IMR-90 (cell line): ENCODE measurements at regions not wholly inside any gene's neighbourhood (a gene's known extent, or its start where the extent isn't known, plus 50 kb on each side); places are given as distances from the start of the nearest gene placed in this dataset.

Experiments used
- BHLHE40 ChIP-seq: fragments of 150-350 bp; IDR thresholded peaks from 2 replicates; pipeline ENCODE4 v1.6.1; 2016; ENCODE audit warnings: mild to moderate bottlenecking, low read depth, low read length
- MXI1 ChIP-seq: IDR thresholded peaks from 2 replicates; pipeline ENCODE4 v1.6.1; 2012; ENCODE audit warnings: low read depth, mild to moderate bottlenecking, low read length, moderate library complexity, borderline replicate concordance
- NFE2L2 ChIP-seq: fragments of 150-350 bp; IDR thresholded peaks from 2 replicates; pipeline ENCODE4 v1.6.1; 2016; ENCODE audit warnings: low read depth, mild to moderate bottlenecking, low read length
- POLR2A ChIP-seq: IDR thresholded peaks from 2 replicates; pipeline ENCODE4 v1.6.1; 2012; ENCODE audit warnings: mild to moderate bottlenecking, low read depth, low read length
- RAD21 ChIP-seq: IDR thresholded peaks from 2 replicates; pipeline ENCODE4 v1.6.1; 2012; ENCODE audit warnings: low read length, improper control_type of control experiment
- SMC3 ChIP-seq: fragments of 150-350 bp; IDR thresholded peaks from 2 replicates; pipeline ENCODE4 v1.6.1; 2016; ENCODE audit warnings: low read depth, mild to moderate bottlenecking, antibody characterized with exemption, low read length, moderate library complexity
- USF2 ChIP-seq: fragments of 150-350 bp; IDR thresholded peaks from 2 replicates; pipeline ENCODE4 v1.6.1; 2017; ENCODE audit warnings: mild to moderate bottlenecking, antibody characterized with exemption, low read length, low read depth
- TF ChIP-seq, protein P1 (sequence below): conservative IDR thresholded peaks from 2 replicates; pipeline ENCODE4 v1.5.1; 2012; ENCODE audit warnings: mild to moderate bottlenecking, low read depth, low read length, improper control_type of control experiment

GRCh38 chr3:5295191-5295690 is 107.7 kb downstream of the EDEM1 start:
- TF ChIP-seq, protein P1, sequence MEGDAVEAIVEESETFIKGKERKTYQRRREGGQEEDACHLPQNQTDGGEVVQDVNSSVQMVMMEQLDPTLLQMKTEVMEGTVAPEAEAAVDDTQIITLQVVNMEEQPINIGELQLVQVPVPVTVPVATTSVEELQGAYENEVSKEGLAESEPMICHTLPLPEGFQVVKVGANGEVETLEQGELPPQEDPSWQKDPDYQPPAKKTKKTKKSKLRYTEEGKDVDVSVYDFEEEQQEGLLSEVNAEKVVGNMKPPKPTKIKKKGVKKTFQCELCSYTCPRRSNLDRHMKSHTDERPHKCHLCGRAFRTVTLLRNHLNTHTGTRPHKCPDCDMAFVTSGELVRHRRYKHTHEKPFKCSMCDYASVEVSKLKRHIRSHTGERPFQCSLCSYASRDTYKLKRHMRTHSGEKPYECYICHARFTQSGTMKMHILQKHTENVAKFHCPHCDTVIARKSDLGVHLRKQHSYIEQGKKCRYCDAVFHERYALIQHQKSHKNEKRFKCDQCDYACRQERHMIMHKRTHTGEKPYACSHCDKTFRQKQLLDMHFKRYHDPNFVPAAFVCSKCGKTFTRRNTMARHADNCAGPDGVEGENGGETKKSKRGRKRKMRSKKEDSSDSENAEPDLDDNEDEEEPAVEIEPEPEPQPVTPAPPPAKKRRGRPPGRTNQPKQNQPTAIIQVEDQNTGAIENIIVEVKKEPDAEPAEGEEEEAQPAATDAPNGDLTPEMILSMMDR = no peak
- no peak for TF ChIP-seq POLR2A
- TF ChIP-seq RAD21 = no peak
- no peak for TF ChIP-seq MXI1
- no peak for TF ChIP-seq BHLHE40
- no peak for TF ChIP-seq NFE2L2
- no peak for TF ChIP-seq USF2
- TF ChIP-seq SMC3 = no peak
